ENCODE measurements at regions not wholly inside any gene's neighbourhood (a gene's known extent, or its start where the extent isn't known, plus 50 kb on each side); places are given as distances from the start of the nearest gene placed in this dataset.

GRCh38 chr5:3302228-3302627, 293.4 kb upstream of the IRX1 start:
- no peak overlapping the region for H3K27ac Mint-ChIP-seq (ENCODE audit: unreplicated experiment)
- H3K9me3 Mint-ChIP-seq (ENCODE audit: unreplicated experiment), result peaks cover 3% of the 10 kb centered on the region
- no peak overlapping the region for H3K4me3 Mint-ChIP-seq (ENCODE audit: unreplicated experiment)
- no peak for TF ChIP-seq CTCF (IDR thresholded peaks at IDR 0.05; ENCODE audit: partially characterized antibody, unreplicated experiment)
- no peak for DNase-seq
- peaks cover 6% of the 10 kb centered on the region for H3K36me3 Mint-ChIP-seq (ENCODE audit: unreplicated experiment)
- H3K27me3 Mint-ChIP-seq (ENCODE audit: unreplicated experiment), result peaks cover 6% of the 10 kb centered on the region
- peaks cover 24% of the 10 kb centered on the region for H3K4me1 Mint-ChIP-seq (ENCODE audit: low read depth, unreplicated experiment)

GRCh38 chr5:3301306-3301705, 294.3 kb upstream of the IRX1 start:
- no peak overlapping the region for H3K27ac Mint-ChIP-seq (ENCODE audit: unreplicated experiment)
- no peak for DNase-seq

GRCh38 chr5:3300726-3301125, 294.9 kb upstream of the IRX1 start:
- peaks cover 6% of the 10 kb centered on the region for H3K36me3 Mint-ChIP-seq (ENCODE audit: unreplicated experiment)
- TF ChIP-seq CTCF (IDR thresholded peaks at IDR 0.05; ENCODE audit: partially characterized antibody, unreplicated experiment), result no peak
- DNase-seq, result no peak
- H3K4me1 Mint-ChIP-seq (ENCODE audit: low read depth, unreplicated experiment), result peaks cover 24% of the 10 kb centered on the region
- H3K27ac Mint-ChIP-seq (ENCODE audit: unreplicated experiment), result no peak overlapping the region
- peaks cover 3% of the 10 kb centered on the region for H3K9me3 Mint-ChIP-seq (ENCODE audit: unreplicated experiment)
- H3K27me3 Mint-ChIP-seq (ENCODE audit: unreplicated experiment), result peaks cover 6% of the 10 kb centered on the region
- no peak overlapping the region for H3K4me3 Mint-ChIP-seq (ENCODE audit: unreplicated experiment)

More at GRCh38 chr5:3301306-3301705, 294.3 kb upstream of the IRX1 start:
- Mint-ChIP-seq H3K9me3 (ENCODE audit: unreplicated experiment) (peaks cover 3% of the 10 kb centered on the region), H3K4me3 (ENCODE audit: unreplicated experiment) (no peak overlapping the region), H3K27me3 (ENCODE audit: unreplicated experiment) (peaks cover 6% of the 10 kb centered on the region), H3K36me3 (ENCODE audit: unreplicated experiment) (peaks cover 6% of the 10 kb centered on the region), H3K4me1 (ENCODE audit: low read depth, unreplicated experiment) (peaks cover 24% of the 10 kb centered on the region)
- no peak for TF ChIP-seq CTCF (IDR thresholded peaks at IDR 0.05; ENCODE audit: partially characterized antibody, unreplicated experiment)

GRCh38 chr5:3299441-3299840, 296.2 kb upstream of the IRX1 start:
- no peak for TF ChIP-seq CTCF (IDR thresholded peaks at IDR 0.05; ENCODE audit: partially characterized antibody, unreplicated experiment)
- peaks cover 6% of the 10 kb centered on the region for H3K27me3 Mint-ChIP-seq (ENCODE audit: unreplicated experiment)
- no peak overlapping the region for H3K4me3 Mint-ChIP-seq (ENCODE audit: unreplicated experiment)
- no peak for DNase-seq
- H3K4me1 Mint-ChIP-seq (ENCODE audit: low read depth, unreplicated experiment), result peaks cover 24% of the 10 kb centered on the region
- H3K36me3 Mint-ChIP-seq (ENCODE audit: unreplicated experiment), result no peaks in the 10 kb centered on the region
- no peak overlapping the region for H3K27ac Mint-ChIP-seq (ENCODE audit: unreplicated experiment)
- H3K9me3 Mint-ChIP-seq (ENCODE audit: unreplicated experiment), result peaks cover 1% of the 10 kb centered on the region

GRCh38 chr5:3297853-3298252, 297.8 kb upstream of the IRX1 start:
- H3K4me1 Mint-ChIP-seq (ENCODE audit: low read depth, unreplicated experiment), result peaks cover 17% of the 10 kb centered on the region
- H3K4me3 Mint-ChIP-seq (ENCODE audit: unreplicated experiment), result no peak overlapping the region
- H3K27me3 Mint-ChIP-seq (ENCODE audit: unreplicated experiment), result peaks cover 3% of the 10 kb centered on the region
- no peak for DNase-seq
- TF ChIP-seq CTCF (IDR thresholded peaks at IDR 0.05; ENCODE audit: partially characterized antibody, unreplicated experiment), result no peak
- no peaks in the 10 kb centered on the region for H3K36me3 Mint-ChIP-seq (ENCODE audit: unreplicated experiment)
- peaks cover 1% of the 10 kb centered on the region for H3K9me3 Mint-ChIP-seq (ENCODE audit: unreplicated experiment)
- H3K27ac Mint-ChIP-seq (ENCODE audit: unreplicated experiment), result no peak overlapping the region

All from glutamatergic neuron (in vitro differentiated cells).